ENCODE measurements at regions not wholly inside any gene's neighbourhood (a gene's known extent, or its start where the extent isn't known, plus 50 kb on each side); places are given as distances from the start of the nearest gene placed in this dataset.

DNA sequence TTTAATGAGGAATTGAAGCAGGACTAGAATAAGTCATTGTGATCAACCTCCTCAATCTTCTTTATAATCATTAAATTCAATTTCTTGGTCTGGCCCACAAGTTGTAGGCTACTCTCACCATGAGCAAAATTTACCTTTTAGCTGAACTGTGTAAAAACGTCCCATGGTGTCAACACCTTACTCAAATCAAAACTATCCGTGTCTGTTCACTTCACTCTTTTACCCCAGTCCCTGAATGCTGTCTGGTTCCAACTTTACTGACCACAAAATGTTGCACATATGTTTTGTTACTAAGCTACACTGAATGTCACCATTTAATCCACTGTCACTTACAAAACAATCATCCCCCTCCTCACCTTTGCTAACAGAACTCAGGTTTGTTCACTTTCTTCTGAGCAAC is 951.6 kb upstream of the SLC39A10 start:
- no peaks in the 10 kb centered on the region for H3K79me1 ChIP-seq (ENCODE audit: low read length)
- no CpG with 5 or more reads among the region's 2 CpGs for WGBS (ENCODE audit: extremely low coverage, insufficient coverage, insufficient read length)

GRCh38 chr2:194700726-194701125 is 956.3 kb upstream of the SLC39A10 start:
- Histone ChIP-seq H3K4me3 (ENCODE audit: low read depth, low read length) (no peak overlapping the region), H2AK5ac (ENCODE audit: low read length) (no peak overlapping the region), H3K79me1 (ENCODE audit: low read length) (no peaks in the 10 kb centered on the region), H2BK12ac (ENCODE audit: low read length) (no peak overlapping the region), H3K18ac (ENCODE audit: low read length) (no peak overlapping the region), H3K14ac (ENCODE audit: low read length) (no peak overlapping the region), H4K12ac (ENCODE audit: low read depth, low read length) (no peak overlapping the region), H2BK120ac (ENCODE audit: insufficient read depth, low read length, poor library complexity) (no peak overlapping the region), H4K91ac (ENCODE audit: low read depth, low read length) (no peak overlapping the region), H3K9me3 (ENCODE audit: insufficient read depth, low read depth, low read length) (no peaks in the 10 kb centered on the region), H3K27ac (ENCODE audit: low read depth, low read length) (no peak overlapping the region), H3K4me2 (ENCODE audit: low read length) (no peak overlapping the region), H2AFZ (ENCODE audit: insufficient read depth, low read length, poor library complexity) (no peak overlapping the region), H3K4ac (ENCODE audit: low read depth, low read length) (no peak overlapping the region), H3K23ac (ENCODE audit: low read length) (no peak overlapping the region), H2BK5ac (ENCODE audit: low read depth, low read length, poor library complexity) (no peak overlapping the region), H3K4me1 (ENCODE audit: control insufficient read depth in 1 of 2, insufficient read depth in 2 of 2, low read length in 2 of 2) (no peaks in the 10 kb centered on the region), H4K8ac (ENCODE audit: low read depth, low read length) (no peak overlapping the region), H3K79me2 (ENCODE audit: control insufficient read depth, insufficient read depth, low read length, poor library complexity) (no peaks in the 10 kb centered on the region), H3K36me3 (ENCODE audit: control insufficient read depth in 1 of 2, insufficient read depth in 2 of 2, low read length in 2 of 2) (no peaks in the 10 kb centered on the region), H3K9ac (ENCODE audit: low read length) (no peak overlapping the region), H3K27me3 (ENCODE audit: insufficient read depth, low read length) (no peaks in the 10 kb centered on the region)
- no peak for DNase-seq

More for the DNA sequence above, 951.6 kb upstream of the SLC39A10 start:
- Histone ChIP-seq H3K27ac (ENCODE audit: low read depth, low read length) (no peak overlapping the region), H3K9me3 (ENCODE audit: insufficient read depth, low read depth, low read length) (no peaks in the 10 kb centered on the region), H3K4me3 (ENCODE audit: low read depth, low read length) (no peak overlapping the region), H3K36me3 (ENCODE audit: control insufficient read depth in 1 of 2, insufficient read depth in 2 of 2, low read length in 2 of 2) (no peaks in the 10 kb centered on the region), H4K12ac (ENCODE audit: low read depth, low read length) (no peak overlapping the region), H3K18ac (ENCODE audit: low read length) (no peak overlapping the region), H3K4me1 (ENCODE audit: control insufficient read depth in 1 of 2, insufficient read depth in 2 of 2, low read length in 2 of 2) (no peaks in the 10 kb centered on the region), H4K91ac (ENCODE audit: low read depth, low read length) (no peak overlapping the region), H3K79me2 (ENCODE audit: control insufficient read depth, insufficient read depth, low read length, poor library complexity) (no peaks in the 10 kb centered on the region), H2BK5ac (ENCODE audit: low read depth, low read length, poor library complexity) (no peak overlapping the region), H3K4me2 (ENCODE audit: low read length) (no peak overlapping the region), H3K9ac (ENCODE audit: low read length) (no peak overlapping the region), H3K14ac (ENCODE audit: low read length) (no peak overlapping the region), H4K8ac (ENCODE audit: low read depth, low read length) (no peak overlapping the region), H3K23ac (ENCODE audit: low read length) (no peak overlapping the region), H3K27me3 (ENCODE audit: insufficient read depth, low read length) (no peaks in the 10 kb centered on the region), H2AK5ac (ENCODE audit: low read length) (no peak overlapping the region), H2BK120ac (ENCODE audit: insufficient read depth, low read length, poor library complexity) (no peak overlapping the region), H2AFZ (ENCODE audit: insufficient read depth, low read length, poor library complexity) (no peak overlapping the region), H3K4ac (ENCODE audit: low read depth, low read length) (no peak overlapping the region), H2BK12ac (ENCODE audit: low read length) (no peak overlapping the region)
- no peak for DNase-seq

- Histone ChIP-seq H3K27ac (ENCODE audit: low read depth, low read length) (no peak overlapping the region), H3K36me3 (ENCODE audit: control insufficient read depth in 1 of 2, insufficient read depth in 2 of 2, low read length in 2 of 2) (no peaks in the 10 kb centered on the region), H3K9ac (ENCODE audit: low read length) (no peak overlapping the region), H2BK120ac (ENCODE audit: insufficient read depth, low read length, poor library complexity) (no peak overlapping the region), H3K4me1 (ENCODE audit: control insufficient read depth in 1 of 2, insufficient read depth in 2 of 2, low read length in 2 of 2) (no peaks in the 10 kb centered on the region), H3K79me1 (ENCODE audit: low read length) (no peaks in the 10 kb centered on the region), H2AK5ac (ENCODE audit: low read length) (no peak overlapping the region), H3K18ac (ENCODE audit: low read length) (no peak overlapping the region), H3K23ac (ENCODE audit: low read length) (no peak overlapping the region), H3K4me3 (ENCODE audit: low read depth, low read length) (no peak overlapping the region), H4K8ac (ENCODE audit: low read depth, low read length) (no peak overlapping the region), H3K14ac (ENCODE audit: low read length) (no peak overlapping the region), H2BK5ac (ENCODE audit: low read depth, low read length, poor library complexity) (no peak overlapping the region), H3K4ac (ENCODE audit: low read depth, low read length) (no peak overlapping the region), H4K12ac (ENCODE audit: low read depth, low read length) (no peak overlapping the region), H2AFZ (ENCODE audit: insufficient read depth, low read length, poor library complexity) (no peak overlapping the region), H3K79me2 (ENCODE audit: control insufficient read depth, insufficient read depth, low read length, poor library complexity) (no peaks in the 10 kb centered on the region), H4K91ac (ENCODE audit: low read depth, low read length) (no peak overlapping the region), H2BK12ac (ENCODE audit: low read length) (no peak overlapping the region), H3K9me3 (ENCODE audit: insufficient read depth, low read depth, low read length) (no peaks in the 10 kb centered on the region), H3K27me3 (ENCODE audit: insufficient read depth, low read length) (no peaks in the 10 kb centered on the region), H3K4me2 (ENCODE audit: low read length) (no peak overlapping the region)
- DNase-seq, result no peak
- WGBS (ENCODE audit: extremely low coverage, insufficient coverage, insufficient read length), result no CpG with 5 or more reads among the region's 3 CpGs
These were observed 956.9 kb upstream of the SLC39A10 start for GRCh38 chr2:194700116-194700515.

- no peak overlapping the region for H3K4me2 ChIP-seq (ENCODE audit: low read length)
- H3K23ac ChIP-seq (ENCODE audit: low read length), result no peak overlapping the region
- H2AFZ ChIP-seq (ENCODE audit: insufficient read depth, low read length, poor library complexity), result no peak overlapping the region
- H4K91ac ChIP-seq (ENCODE audit: low read depth, low read length), result no peak overlapping the region
- H3K27ac ChIP-seq (ENCODE audit: low read depth, low read length), result no peak overlapping the region
- H4K12ac ChIP-seq (ENCODE audit: low read depth, low read length), result no peak overlapping the region
- no peak overlapping the region for H4K8ac ChIP-seq (ENCODE audit: low read depth, low read length)
- WGBS (ENCODE audit: extremely low coverage, insufficient coverage, insufficient read length), result no CpG with 5 or more reads among the region's 3 CpGs
- no peak for DNase-seq
- H2BK5ac ChIP-seq (ENCODE audit: low read depth, low read length, poor library complexity), result no peak overlapping the region
- no peak overlapping the region for H3K4ac ChIP-seq (ENCODE audit: low read depth, low read length)
- H3K4me3 ChIP-seq (ENCODE audit: low read depth, low read length), result no peak overlapping the region
- H3K79me1 ChIP-seq (ENCODE audit: low read length), result no peaks in the 10 kb centered on the region
- H3K18ac ChIP-seq (ENCODE audit: low read length), result no peak overlapping the region
- no peaks in the 10 kb centered on the region for H3K9me3 ChIP-seq (ENCODE audit: insufficient read depth, low read depth, low read length)
- no peak overlapping the region for H3K9ac ChIP-seq (ENCODE audit: low read length)
- no peak overlapping the region for H3K14ac ChIP-seq (ENCODE audit: low read length)
- H2BK120ac ChIP-seq (ENCODE audit: insufficient read depth, low read length, poor library complexity), result no peak overlapping the region
- no peak overlapping the region for H2AK5ac ChIP-seq (ENCODE audit: low read length)
- no peak overlapping the region for H2BK12ac ChIP-seq (ENCODE audit: low read length)
- no peaks in the 10 kb centered on the region for H3K4me1 ChIP-seq (ENCODE audit: control insufficient read depth in 1 of 2, insufficient read depth in 2 of 2, low read length in 2 of 2)
- no peaks in the 10 kb centered on the region for H3K27me3 ChIP-seq (ENCODE audit: insufficient read depth, low read length)
- no peaks in the 10 kb centered on the region for H3K36me3 ChIP-seq (ENCODE audit: control insufficient read depth in 1 of 2, insufficient read depth in 2 of 2, low read length in 2 of 2)
- H3K79me2 ChIP-seq (ENCODE audit: control insufficient read depth, insufficient read depth, low read length, poor library complexity), result no peaks in the 10 kb centered on the region
These were observed 959.0 kb upstream of the SLC39A10 start for GRCh38 chr2:194698012-194698411.

DNA sequence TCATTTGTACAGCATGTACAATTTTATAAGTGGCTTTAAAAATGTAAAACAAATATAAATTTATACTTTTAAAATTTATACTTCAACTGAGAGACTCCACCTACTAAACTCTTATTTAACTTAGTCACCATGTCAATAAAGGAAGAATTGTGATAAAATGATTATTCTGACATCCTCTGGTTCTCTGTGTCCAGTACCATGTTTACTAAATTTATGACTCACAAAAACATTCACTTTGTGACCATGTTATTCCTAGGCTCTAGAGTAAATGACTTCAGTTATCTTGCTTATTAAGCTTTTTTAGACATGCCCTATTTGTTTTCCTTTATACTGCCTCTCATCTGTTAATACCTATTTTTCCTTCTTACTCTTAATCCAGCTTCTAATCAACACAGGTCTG is 959.6 kb upstream of the SLC39A10 start:
- no peak overlapping the region for H4K91ac ChIP-seq (ENCODE audit: low read depth, low read length)
- H3K79me2 ChIP-seq (ENCODE audit: control insufficient read depth, insufficient read depth, low read length, poor library complexity), result no peaks in the 10 kb centered on the region
- no peak overlapping the region for H2BK12ac ChIP-seq (ENCODE audit: low read length)
- H3K27ac ChIP-seq (ENCODE audit: low read depth, low read length), result no peak overlapping the region
- H3K4me1 ChIP-seq (ENCODE audit: control insufficient read depth in 1 of 2, insufficient read depth in 2 of 2, low read length in 2 of 2), result no peaks in the 10 kb centered on the region
- no peak overlapping the region for H3K4me2 ChIP-seq (ENCODE audit: low read length)
- H3K79me1 ChIP-seq (ENCODE audit: low read length), result no peaks in the 10 kb centered on the region
- no peak overlapping the region for H3K4ac ChIP-seq (ENCODE audit: low read depth, low read length)
- H2AK5ac ChIP-seq (ENCODE audit: low read length), result no peak overlapping the region
- H4K8ac ChIP-seq (ENCODE audit: low read depth, low read length), result no peak overlapping the region
- H3K9ac ChIP-seq (ENCODE audit: low read length), result no peak overlapping the region
- no peak overlapping the region for H3K18ac ChIP-seq (ENCODE audit: low read length)
- H3K27me3 ChIP-seq (ENCODE audit: insufficient read depth, low read length), result no peaks in the 10 kb centered on the region
- no peak overlapping the region for H2AFZ ChIP-seq (ENCODE audit: insufficient read depth, low read length, poor library complexity)
- H3K9me3 ChIP-seq (ENCODE audit: insufficient read depth, low read depth, low read length), result no peaks in the 10 kb centered on the region
- no peak overlapping the region for H3K23ac ChIP-seq (ENCODE audit: low read length)
- no peak overlapping the region for H4K12ac ChIP-seq (ENCODE audit: low read depth, low read length)
- H2BK5ac ChIP-seq (ENCODE audit: low read depth, low read length, poor library complexity), result no peak overlapping the region
- no peak overlapping the region for H3K4me3 ChIP-seq (ENCODE audit: low read depth, low read length)
- no peak for DNase-seq
- H3K14ac ChIP-seq (ENCODE audit: low read length), result no peak overlapping the region
- no peaks in the 10 kb centered on the region for H3K36me3 ChIP-seq (ENCODE audit: control insufficient read depth in 1 of 2, insufficient read depth in 2 of 2, low read length in 2 of 2)
- no peak overlapping the region for H2BK120ac ChIP-seq (ENCODE audit: insufficient read depth, low read length, poor library complexity)

Data from trophoblast cell (in vitro differentiated cells and primary cell).